NCI-H2029 (cell line): ENCODE measurements at regions not wholly inside any gene's neighbourhood (a gene's known extent, or its start where the extent isn't known, plus 50 kb on each side); places are given as distances from the start of the nearest gene placed in this dataset.
"Not testable (repeated sequence)": the region's sequence is repeated elsewhere in the genome, so short reads cannot be mapped to it uniquely, and the experiment has no call there.

Experiments
- DNase-seq: peaks from one replicate; lab custom pipeline; 2025; lab: John Stamatoyannopoulos, UW

- not testable (repeated sequence) for DNase-seq
These were observed 982.8 kb downstream of the SLC6A15 start for GRCh38 chr12:83929792-83930191.

GRCh38 chr12:83920821-83921547 lies 991.6 kb downstream of the SLC6A15 start:
- no peak for DNase-seq

- no peak for DNase-seq
These were observed 993.5 kb downstream of the SLC6A15 start for GRCh38 chr12:83919081-83919480.

GRCh38 chr12:83904175-83904574 lies 1008.4 kb downstream of the SLC6A15 start:
- DNase-seq = no peak

- DNase-seq = no peak
These were observed 1016.2 kb downstream of the SLC6A15 start for GRCh38 chr12:83896416-83896815.

GRCh38 chr12:83893101-83893500 lies 1019.5 kb downstream of the SLC6A15 start:
- no peak for DNase-seq

GRCh38 chr12:83889745-83890144 lies 1022.9 kb downstream of the SLC6A15 start:
- DNase-seq = no peak

- DNase-seq = no peak
These were observed 1026.1 kb downstream of the SLC6A15 start for GRCh38 chr12:83886479-83886878.

GRCh38 chr12:83870921-83871599 lies 1041.5 kb downstream of the SLC6A15 start:
- peak; percentile 10 for DNase-seq

GRCh38 chr12:83866477-83866876 lies 1046.1 kb downstream of the SLC6A15 start:
- DNase-seq = no peak

GRCh38 chr12:83865431-83865830 lies 1047.2 kb downstream of the SLC6A15 start:
- DNase-seq = no peak

- no peak for DNase-seq
These were observed 1048.5 kb downstream of the SLC6A15 start for GRCh38 chr12:83864054-83864453.

- no peak for DNase-seq
These were observed 1053.6 kb downstream of the SLC6A15 start for GRCh38 chr12:83859021-83859420.

GRCh38 chr12:83856803-83857202 lies 1055.8 kb downstream of the SLC6A15 start:
- no peak for DNase-seq

- no peak for DNase-seq
These were observed 1062.1 kb downstream of the SLC6A15 start for GRCh38 chr12:83850531-83850930.

- no peak for DNase-seq
These were observed 1063.9 kb downstream of the SLC6A15 start for GRCh38 chr12:83848702-83849101.

- no peak for DNase-seq
These were observed 1069.1 kb downstream of the SLC6A15 start for GRCh38 chr12:83843541-83843940.

GRCh38 chr12:83841620-83842019 lies 1071.0 kb downstream of the SLC6A15 start:
- no peak for DNase-seq

GRCh38 chr12:83827860-83828259 lies 1084.7 kb downstream of the SLC6A15 start:
- DNase-seq = peak; percentile 26

- no peak for DNase-seq
These were observed 1085.4 kb downstream of the SLC6A15 start for GRCh38 chr12:83827193-83827592.

- DNase-seq = no peak
These were observed 1086.5 kb downstream of the SLC6A15 start for GRCh38 chr12:83826112-83826511.

GRCh38 chr12:83823386-83824045 lies 1089.1 kb downstream of the SLC6A15 start:
- peak; percentile 19 for DNase-seq

- DNase-seq = no peak
These were observed 1090.6 kb downstream of the SLC6A15 start for GRCh38 chr12:83821967-83822366.
